ENCODE measurements at regions not wholly inside any gene's neighbourhood (a gene's known extent, or its start where the extent isn't known, plus 50 kb on each side); places are given as distances from the start of the nearest gene placed in this dataset.
A peak's percentile ranks its signal among the peaks of the same experiment; 100 is the strongest.

- TF ChIP-seq PATZ1 (CRISPR knock-in tag; IDR thresholded peaks at IDR 0.05; ENCODE audit: borderline replicate concordance) = no peak
- TF ChIP-seq ISL1 (CRISPR knock-in tag; IDR thresholded peaks at IDR 0.05) = no peak
- no peak for TF ChIP-seq BACH2 (CRISPR knock-in tag; IDR thresholded peaks at IDR 0.05; ENCODE audit: borderline replicate concordance)
- no peak for TF ChIP-seq TOX (CRISPR knock-in tag; IDR thresholded peaks at IDR 0.05; ENCODE audit: borderline replicate concordance)
- TF ChIP-seq ZNF565 (CRISPR knock-in tag; conservative IDR thresholded peaks at IDR 0.05; ENCODE audit: low read depth) = no peak
- peak; percentile 27; the same call in 2 of the 3 replicates for ATAC-seq
These were observed 135.1 kb upstream of the PTGFR start for GRCh38 chr1:78355656-78356055.

- TF ChIP-seq SNAI2 (CRISPR knock-in tag; IDR thresholded peaks at IDR 0.05) (no peak), PATZ1 (CRISPR knock-in tag; IDR thresholded peaks at IDR 0.05; ENCODE audit: borderline replicate concordance) (no peak), GLIS3 (CRISPR knock-in tag; IDR thresholded peaks at IDR 0.05) (no peak), ZFP3 (CRISPR knock-in tag; IDR thresholded peaks at IDR 0.05) (no peak), ESRRG (CRISPR knock-in tag; IDR thresholded peaks at IDR 0.05) (no peak), ZNF8 (CRISPR knock-in tag; IDR thresholded peaks at IDR 0.05) (no peak), TCF4 (CRISPR knock-in tag; IDR thresholded peaks at IDR 0.05; ENCODE audit: borderline replicate concordance) (no peak), ZFP30 (CRISPR knock-in tag; IDR thresholded peaks at IDR 0.05) (no peak), BACH2 (CRISPR knock-in tag; IDR thresholded peaks at IDR 0.05; ENCODE audit: borderline replicate concordance) (no peak), ZC3H10 (CRISPR knock-in tag; IDR thresholded peaks at IDR 0.05) (no peak), PPARA (CRISPR knock-in tag; IDR thresholded peaks at IDR 0.05; ENCODE audit: borderline replicate concordance) (no peak), ISL1 (CRISPR knock-in tag; IDR thresholded peaks at IDR 0.05) (no peak), RARB (CRISPR knock-in tag; IDR thresholded peaks at IDR 0.05) (no peak), OSR1 (CRISPR knock-in tag; IDR thresholded peaks at IDR 0.05) (no peak), ARNTL (CRISPR knock-in tag; IDR thresholded peaks at IDR 0.05; ENCODE audit: borderline replicate concordance, low read depth) (no peak), ZNF565 (CRISPR knock-in tag; conservative IDR thresholded peaks at IDR 0.05; ENCODE audit: low read depth) (no peak)
- TF ChIP-seq, protein P1, sequence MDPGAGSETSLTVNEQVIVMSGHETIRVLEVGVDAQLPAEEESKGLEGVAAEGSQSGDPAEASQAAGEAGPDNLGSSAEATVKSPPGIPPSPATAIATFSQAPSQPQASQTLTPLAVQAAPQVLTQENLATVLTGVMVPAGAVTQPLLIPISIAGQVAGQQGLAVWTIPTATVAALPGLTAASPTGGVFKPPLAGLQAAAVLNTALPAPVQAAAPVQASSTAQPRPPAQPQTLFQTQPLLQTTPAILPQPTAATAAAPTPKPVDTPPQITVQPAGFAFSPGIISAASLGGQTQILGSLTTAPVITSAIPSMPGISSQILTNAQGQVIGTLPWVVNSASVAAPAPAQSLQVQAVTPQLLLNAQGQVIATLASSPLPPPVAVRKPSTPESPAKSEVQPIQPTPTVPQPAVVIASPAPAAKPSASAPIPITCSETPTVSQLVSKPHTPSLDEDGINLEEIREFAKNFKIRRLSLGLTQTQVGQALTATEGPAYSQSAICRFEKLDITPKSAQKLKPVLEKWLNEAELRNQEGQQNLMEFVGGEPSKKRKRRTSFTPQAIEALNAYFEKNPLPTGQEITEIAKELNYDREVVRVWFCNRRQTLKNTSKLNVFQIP (CRISPR knock-in tag; IDR thresholded peaks at IDR 0.05; ENCODE audit: borderline replicate concordance, low read depth) = no peak
- TF ChIP-seq, protein P2, sequence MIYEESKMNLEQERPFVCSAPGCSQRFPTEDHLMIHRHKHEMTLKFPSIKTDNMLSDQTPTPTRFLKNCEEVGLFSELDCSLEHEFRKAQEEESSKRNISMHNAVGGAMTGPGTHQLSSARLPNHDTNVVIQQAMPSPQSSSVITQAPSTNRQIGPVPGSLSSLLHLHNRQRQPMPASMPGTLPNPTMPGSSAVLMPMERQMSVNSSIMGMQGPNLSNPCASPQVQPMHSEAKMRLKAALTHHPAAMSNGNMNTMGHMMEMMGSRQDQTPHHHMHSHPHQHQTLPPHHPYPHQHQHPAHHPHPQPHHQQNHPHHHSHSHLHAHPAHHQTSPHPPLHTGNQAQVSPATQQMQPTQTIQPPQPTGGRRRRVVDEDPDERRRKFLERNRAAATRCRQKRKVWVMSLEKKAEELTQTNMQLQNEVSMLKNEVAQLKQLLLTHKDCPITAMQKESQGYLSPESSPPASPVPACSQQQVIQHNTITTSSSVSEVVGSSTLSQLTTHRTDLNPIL (CRISPR knock-in tag; IDR thresholded peaks at IDR 0.05; ENCODE audit: low read depth) = no peak
- ATAC-seq = no peak
These were observed 132.6 kb upstream of the PTGFR start for GRCh38 chr1:78358165-78358564.

GRCh38 chr1:78359666-78360065 is 131.1 kb upstream of the PTGFR start:
- no peak for ATAC-seq
- TF ChIP-seq CSDC2 (CRISPR knock-in tag; IDR thresholded peaks at IDR 0.05) (no peak), PATZ1 (CRISPR knock-in tag; IDR thresholded peaks at IDR 0.05; ENCODE audit: borderline replicate concordance) (no peak), SNAI2 (CRISPR knock-in tag; IDR thresholded peaks at IDR 0.05) (no peak), ZNF565 (CRISPR knock-in tag; conservative IDR thresholded peaks at IDR 0.05; ENCODE audit: low read depth) (no peak), ZNF70 (CRISPR knock-in tag; IDR thresholded peaks at IDR 0.05) (no peak), ZFP3 (CRISPR knock-in tag; IDR thresholded peaks at IDR 0.05) (no peak), TSHZ2 (CRISPR knock-in tag; IDR thresholded peaks at IDR 0.05) (no peak), ISL1 (CRISPR knock-in tag; IDR thresholded peaks at IDR 0.05) (no peak), PPARA (CRISPR knock-in tag; IDR thresholded peaks at IDR 0.05; ENCODE audit: borderline replicate concordance) (no peak), TOX (CRISPR knock-in tag; IDR thresholded peaks at IDR 0.05; ENCODE audit: borderline replicate concordance) (no peak)
- TF ChIP-seq, protein P1 (CRISPR knock-in tag; IDR thresholded peaks at IDR 0.05; ENCODE audit: borderline replicate concordance, low read depth) = no peak
